GM10266 (cell line): ENCODE measurements at regions not wholly inside any gene's neighbourhood (a gene's known extent, or its start where the extent isn't known, plus 50 kb on each side); places are given as distances from the start of the nearest gene placed in this dataset.
"Not testable (repeated sequence)": the region's sequence is repeated elsewhere in the genome, so short reads cannot be mapped to it uniquely, and the experiment has no call there.

Experiments used
- DNase-seq: peaks from one replicate; pipeline ENCODE4 v3.0.0; 2012; ENCODE audit errors: extremely low spot score
- CTCF ChIP-seq: IDR thresholded peaks from 2 replicates; pipeline ENCODE4 v1.5.1; 2012; ENCODE audit warnings: mild to moderate bottlenecking, low read depth; ENCODE audit not compliant: control insufficient read depth, insufficient read depth; ENCODE audit errors: missing control alignments

- DNase-seq = no peak
- no peak for TF ChIP-seq CTCF
Observed at GRCh38 chr7:114293289-114294012, 121.2 kb upstream of the FOXP2 start.

GRCh38 chr7:114279901-114280300 lies 134.7 kb upstream of the FOXP2 start:
- TF ChIP-seq CTCF = no peak
- DNase-seq = no peak

GRCh38 chr7:114273218-114273617 lies 141.4 kb upstream of the FOXP2 start:
- no peak for TF ChIP-seq CTCF
- no peak for DNase-seq

- DNase-seq = no peak
- TF ChIP-seq CTCF = no peak
Observed at GRCh38 chr7:114269714-114270113, 144.9 kb upstream of the FOXP2 start.

- DNase-seq = not testable (repeated sequence)
Observed at GRCh38 chr7:114267550-114267949, 147.1 kb upstream of the FOXP2 start.

- DNase-seq = no peak
- no peak for TF ChIP-seq CTCF
Observed at GRCh38 chr7:114264023-114264422, 150.6 kb upstream of the FOXP2 start.

GRCh38 chr7:114263219-114263618 lies 151.4 kb upstream of the FOXP2 start:
- TF ChIP-seq CTCF = no peak
- DNase-seq = no peak

GRCh38 chr7:114255404-114255841 lies 159.2 kb upstream of the FOXP2 start:
- no peak for TF ChIP-seq CTCF
- DNase-seq = no peak
